HG03432 (cell line): ENCODE measurements at regions not wholly inside any gene's neighbourhood (a gene's known extent, or its start where the extent isn't known, plus 50 kb on each side); places are given as distances from the start of the nearest gene placed in this dataset.
A peak's percentile ranks its signal among the peaks of the same experiment; 100 is the strongest.
"Not testable (repeated sequence)": the region's sequence is repeated elsewhere in the genome, so short reads cannot be mapped to it uniquely, and the experiment has no call there.

Experiments used
- ATAC-seq: cut with Tn5 transposase; IDR thresholded peaks from one replicate; pipeline ENCODE4 v1.9.1; 2021; ENCODE audit warnings: mild to moderate bottlenecking, moderate library complexity; ENCODE audit not compliant: unreplicated experiment

DNA sequence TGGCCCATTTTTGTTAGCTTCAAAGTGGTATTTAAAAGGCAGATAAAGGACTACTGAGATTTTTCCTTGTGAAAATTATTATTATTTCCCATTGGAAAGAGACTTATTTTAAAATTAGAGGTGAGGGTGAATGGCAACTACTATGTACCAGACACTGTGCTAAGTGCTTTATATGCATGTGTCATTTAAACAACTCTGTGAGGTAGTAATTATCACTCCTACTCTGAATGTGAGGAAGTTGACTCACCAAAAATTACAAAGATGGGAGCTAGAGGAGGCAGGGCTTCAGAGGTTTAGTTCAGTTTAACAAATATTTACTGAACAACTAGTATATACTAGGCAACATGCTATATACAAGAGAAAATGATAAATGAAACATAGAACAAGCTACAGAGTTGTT, 78.2 kb downstream of the MSL3 start:
- ATAC-seq = no peak

DNA sequence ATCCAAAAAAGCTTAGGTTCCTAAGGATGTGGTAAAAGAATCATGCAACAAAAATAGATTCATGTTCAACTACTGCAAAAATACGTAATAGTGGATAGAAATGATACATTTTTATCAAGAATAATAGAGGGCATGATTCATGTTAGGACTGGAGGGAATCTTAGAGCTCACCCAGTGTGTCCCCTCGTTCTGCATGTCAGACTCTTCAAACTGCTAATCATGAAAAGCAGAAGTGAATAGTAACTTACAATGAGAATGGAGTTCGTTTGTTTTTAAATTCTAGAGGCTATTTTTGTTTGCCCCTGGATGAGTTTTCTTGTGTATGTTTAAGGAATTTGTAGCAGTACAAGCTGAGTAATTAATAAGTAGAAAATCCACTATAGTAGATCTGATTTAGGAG, 79.4 kb downstream of the MSL3 start:
- ATAC-seq = no peak

GRCh38 chrX:11864171-11864570, 106.1 kb downstream of the MSL3 start:
- ATAC-seq = no peak

GRCh38 chrX:11867610-11868345, 109.7 kb downstream of the MSL3 start:
- ATAC-seq = no peak

- no peak for ATAC-seq
Measured at GRCh38 chrX:11870789-11871188, 112.8 kb downstream of the MSL3 start.

- no peak for ATAC-seq
Measured at GRCh38 chrX:11881485-11882170, 123.6 kb downstream of the MSL3 start.

- ATAC-seq = no peak
Measured at GRCh38 chrX:11886745-11887144, 128.7 kb downstream of the MSL3 start.

- ATAC-seq = no peak
Measured at GRCh38 chrX:11887175-11887574, 129.1 kb downstream of the MSL3 start.

DNA sequence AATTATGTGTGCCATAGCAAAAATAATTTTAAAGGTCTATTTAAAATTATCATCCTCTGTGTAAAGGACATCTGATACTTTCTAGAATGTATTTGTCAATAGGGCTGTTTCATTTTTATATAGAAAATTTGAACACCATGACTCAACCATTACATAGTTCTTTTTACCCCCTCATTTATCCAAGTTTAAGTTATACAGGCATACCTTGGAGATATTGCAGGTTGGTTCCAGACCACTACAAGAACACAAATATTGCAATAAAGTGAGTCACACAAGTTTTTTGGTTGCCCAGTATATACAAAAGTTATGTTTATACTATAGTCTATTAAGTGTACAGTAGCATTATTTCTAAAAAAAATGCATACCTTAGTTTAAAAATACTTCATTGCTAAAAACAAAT, 130.4 kb downstream of the MSL3 start:
- ATAC-seq = no peak

GRCh38 chrX:11889791-11890190, 131.8 kb downstream of the MSL3 start:
- ATAC-seq = no peak

DNA sequence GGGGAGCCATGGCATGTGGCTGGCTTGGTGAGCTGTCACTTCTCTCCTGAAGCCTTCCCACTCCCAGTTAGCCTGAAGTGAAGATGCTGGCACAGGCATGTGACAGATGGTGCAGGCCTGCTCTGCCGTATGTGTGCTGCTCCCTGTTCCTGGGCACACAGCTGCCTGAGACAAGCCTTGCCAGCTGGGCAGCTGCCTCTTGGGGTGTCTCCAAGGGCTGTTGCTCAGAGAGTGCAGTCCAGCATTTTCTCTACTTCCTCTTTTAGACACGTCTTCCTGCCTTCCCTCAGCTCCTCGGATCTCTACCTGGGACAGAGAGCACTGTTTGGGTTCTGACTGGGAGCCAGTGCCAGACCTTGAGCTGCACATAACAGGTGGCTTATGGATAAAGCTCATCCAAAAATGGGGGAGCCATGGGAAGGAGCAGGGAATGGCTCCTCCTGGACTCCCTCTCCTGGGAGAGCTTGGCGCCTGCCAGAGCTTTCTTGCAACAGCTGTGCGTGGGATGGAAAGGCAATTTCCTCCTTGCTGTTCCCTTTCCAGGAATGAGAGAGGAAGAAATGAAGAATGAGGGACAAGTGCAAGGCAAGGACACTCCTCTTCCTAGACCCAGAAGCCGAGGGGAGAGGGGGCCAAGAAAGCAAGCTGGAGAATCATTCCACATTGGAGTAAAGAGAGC, 132.9 kb downstream of the MSL3 start:
- no peak for ATAC-seq

GRCh38 chrX:11893933-11894710, 136.1 kb downstream of the MSL3 start:
- ATAC-seq = no peak

DNA sequence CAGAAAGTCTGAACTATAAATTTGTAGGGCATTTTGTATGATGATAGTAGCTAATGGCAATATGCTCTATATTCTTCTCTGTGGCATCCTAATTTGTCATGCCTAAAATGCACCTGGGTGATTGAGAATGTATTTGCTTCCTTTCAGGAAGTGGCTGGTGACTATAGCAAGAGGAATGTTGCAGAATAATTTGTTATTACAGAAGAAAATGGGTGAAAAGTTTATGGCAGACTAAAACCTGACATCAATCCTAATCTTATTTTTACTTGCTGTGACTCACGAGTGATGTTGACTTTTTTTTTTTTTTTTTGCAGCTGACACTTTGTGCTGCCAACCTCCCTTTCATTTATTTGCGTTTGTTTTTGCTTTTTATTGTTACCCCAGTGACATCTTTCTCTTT, 141.1 kb downstream of the MSL3 start:
- no peak for ATAC-seq

DNA sequence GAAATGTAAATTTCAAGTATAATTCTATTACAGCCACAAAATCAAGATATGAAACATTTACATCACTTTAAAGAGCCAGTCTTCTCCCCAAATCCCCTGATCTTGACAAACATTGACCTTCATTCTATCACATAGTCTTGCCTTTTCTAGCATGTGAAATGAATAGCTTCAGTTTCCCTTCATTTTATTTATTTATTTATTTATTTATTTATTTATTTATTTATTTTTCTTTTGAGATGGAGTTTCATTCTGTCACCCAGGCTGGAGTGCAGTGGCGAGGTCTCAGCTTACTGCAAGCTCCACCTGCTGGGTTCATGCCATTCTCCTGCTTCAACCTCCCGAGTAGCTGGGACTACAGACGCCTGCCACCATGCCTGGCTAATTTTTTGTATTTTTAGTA, 147.9 kb downstream of the MSL3 start:
- ATAC-seq = not testable (repeated sequence)

DNA sequence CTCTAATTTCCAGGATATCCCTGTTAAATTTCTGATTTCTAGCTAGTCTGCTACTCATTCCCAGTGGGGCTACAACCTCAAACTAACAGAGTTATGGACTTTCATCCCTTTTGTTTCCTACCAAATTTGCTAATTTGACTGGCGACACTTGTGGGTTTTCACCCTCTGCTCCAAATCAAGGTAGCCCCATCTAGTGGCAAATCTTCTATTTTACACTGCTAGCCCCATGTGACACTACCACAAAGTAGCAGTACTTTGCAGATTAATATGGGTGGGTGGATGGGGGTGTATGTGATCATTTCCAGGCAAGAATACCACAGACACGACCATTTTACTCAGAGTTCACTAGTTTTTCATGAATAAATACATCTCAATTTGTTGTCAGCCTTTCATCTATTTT, 150.3 kb downstream of the MSL3 start:
- ATAC-seq = peak; percentile 72

- ATAC-seq = no peak
Measured at GRCh38 chrX:11913001-11913400, 155.0 kb downstream of the MSL3 start.

DNA sequence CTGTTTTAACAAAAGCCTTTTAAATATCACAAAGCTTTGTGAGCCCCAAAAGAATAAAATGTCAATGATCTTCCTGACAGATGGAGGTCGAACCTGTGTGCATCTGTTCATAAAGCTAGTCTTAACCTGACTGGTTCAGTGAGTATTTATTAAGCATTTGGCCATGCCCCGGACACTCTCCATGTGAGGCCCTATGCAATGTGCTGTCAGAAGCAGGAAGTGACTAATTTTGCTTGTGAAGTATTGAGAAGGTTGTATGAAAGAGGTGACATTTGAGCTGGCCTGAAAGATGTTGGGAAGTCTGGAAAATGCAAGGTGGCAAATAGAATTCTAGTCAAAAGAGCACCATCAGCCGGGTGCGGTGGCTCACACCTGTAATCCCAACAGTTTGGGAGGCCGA, 171.4 kb downstream of the MSL3 start:
- no peak for ATAC-seq

- ATAC-seq = no peak
Measured at GRCh38 chrX:11932423-11932822, 174.4 kb downstream of the MSL3 start.

DNA sequence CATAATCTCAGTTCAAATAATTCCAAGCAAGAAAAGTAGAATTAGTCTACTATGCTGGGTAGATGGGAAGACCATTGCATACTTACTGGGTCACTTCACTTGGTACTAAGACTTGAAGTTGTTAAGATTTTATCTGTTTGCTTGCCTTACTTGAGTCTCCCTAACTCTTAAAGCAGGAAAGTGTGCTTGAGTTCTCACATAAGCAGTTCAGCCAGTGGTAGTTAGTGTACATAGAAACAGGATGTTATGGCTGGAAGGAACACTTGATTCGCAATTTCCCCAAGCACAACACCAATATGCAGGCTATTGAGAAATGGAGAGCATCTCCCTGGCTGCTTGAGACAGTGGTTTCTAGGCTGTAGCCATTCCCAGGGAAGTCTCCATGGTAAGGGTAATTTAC, 176.1 kb downstream of the MSL3 start:
- no peak for ATAC-seq

DNA sequence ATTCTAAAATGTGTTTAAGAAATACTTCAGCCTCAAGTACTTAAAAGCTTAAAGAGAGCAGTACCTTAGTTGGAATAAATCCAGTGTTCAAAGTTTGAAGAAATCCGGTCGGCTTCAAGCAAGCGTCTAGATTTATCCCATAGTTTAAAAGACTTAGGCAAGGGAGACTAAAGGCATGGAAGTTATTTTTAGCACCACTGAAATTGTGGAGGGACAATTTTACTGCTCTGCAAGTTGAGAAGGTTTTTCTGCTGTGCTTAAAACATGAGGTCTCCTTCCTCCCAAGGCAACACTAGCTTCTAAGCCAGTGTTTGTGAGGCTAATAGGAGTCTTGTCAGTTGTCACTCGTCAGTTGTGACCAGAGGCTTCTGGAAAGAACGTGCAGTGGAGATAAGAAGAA, 183.5 kb downstream of the MSL3 start:
- no peak for ATAC-seq

- ATAC-seq = no peak
Measured at GRCh38 chrX:11944501-11944900, 186.5 kb downstream of the MSL3 start.
